DOHH2 (cell line): ENCODE measurements at regions not wholly inside any gene's neighbourhood (a gene's known extent, or its start where the extent isn't known, plus 50 kb on each side); places are given as distances from the start of the nearest gene placed in this dataset.

Experiments used
- CTCF ChIP-seq: fragments of 200-600 bp; sonication (generic); IDR thresholded peaks from one replicate; pipeline ENCODE4 v1.5.1; 2014; ENCODE audit warnings: antibody characterized with exemption, mild to moderate bottlenecking, low read depth, low read length; ENCODE audit not compliant: poor library complexity, severe bottlenecking
- EZH2phosphoT487 ChIP-seq: fragments of 200-600 bp; sonication (generic); IDR thresholded peaks from 2 replicates; pipeline ENCODE4 v1.6.1; 2017; ENCODE audit warnings: borderline replicate concordance, mild to moderate bottlenecking, antibody characterized with exemption, low read length, moderate library complexity, mixed read lengths

- no peak for TF ChIP-seq CTCF
- TF ChIP-seq EZH2phosphoT487, result no peak
Measured at GRCh38 chr3:135596563-135596962, 369.0 kb upstream of the PPP2R3A start.
